Breast epithelium (tissue), 3 donors: ENCODE measurements at regions not wholly inside any gene's neighbourhood (a gene's known extent, or its start where the extent isn't known, plus 50 kb on each side); places are given as distances from the start of the nearest gene placed in this dataset.

Source experiments
- CTCF ChIP-seq, 3 donors: fragments of 450-650 bp; IDR thresholded peaks; one replicate each; pipeline ENCODE4 v1.5.1; 2016 to 2017; ENCODE audit warnings: antibody characterized with exemption in 3 of 3, mild to moderate bottlenecking in 3 of 3, moderate library complexity in 3 of 3
- POLR2A ChIP-seq: fragments of 450-650 bp; IDR thresholded peaks from one replicate; pipeline ENCODE4 v1.6.1; 2016; ENCODE audit warnings: antibody characterized with exemption, mild to moderate bottlenecking, moderate library complexity
- POLR2AphosphoS5 ChIP-seq, 3 donors: sonication (generic); formaldehyde crosslinking; IDR thresholded peaks; one replicate each; pipeline ENCODE4 v1.6.1; 2017; ENCODE audit warnings: antibody characterized with exemption in 3 of 3

- TF ChIP-seq CTCF (IDR thresholded peaks at IDR 0.05) (no peak), POLR2AphosphoS5 (IDR thresholded peaks at IDR 0.05) (no peak), POLR2A (no peak)
Observed at GRCh38 chr1:195964516-195964915, 643.7 kb downstream of the KCNT2 start.
